ENCODE measurements at regions not wholly inside any gene's neighbourhood (a gene's known extent, or its start where the extent isn't known, plus 50 kb on each side); places are given as distances from the start of the nearest gene placed in this dataset.

DNA sequence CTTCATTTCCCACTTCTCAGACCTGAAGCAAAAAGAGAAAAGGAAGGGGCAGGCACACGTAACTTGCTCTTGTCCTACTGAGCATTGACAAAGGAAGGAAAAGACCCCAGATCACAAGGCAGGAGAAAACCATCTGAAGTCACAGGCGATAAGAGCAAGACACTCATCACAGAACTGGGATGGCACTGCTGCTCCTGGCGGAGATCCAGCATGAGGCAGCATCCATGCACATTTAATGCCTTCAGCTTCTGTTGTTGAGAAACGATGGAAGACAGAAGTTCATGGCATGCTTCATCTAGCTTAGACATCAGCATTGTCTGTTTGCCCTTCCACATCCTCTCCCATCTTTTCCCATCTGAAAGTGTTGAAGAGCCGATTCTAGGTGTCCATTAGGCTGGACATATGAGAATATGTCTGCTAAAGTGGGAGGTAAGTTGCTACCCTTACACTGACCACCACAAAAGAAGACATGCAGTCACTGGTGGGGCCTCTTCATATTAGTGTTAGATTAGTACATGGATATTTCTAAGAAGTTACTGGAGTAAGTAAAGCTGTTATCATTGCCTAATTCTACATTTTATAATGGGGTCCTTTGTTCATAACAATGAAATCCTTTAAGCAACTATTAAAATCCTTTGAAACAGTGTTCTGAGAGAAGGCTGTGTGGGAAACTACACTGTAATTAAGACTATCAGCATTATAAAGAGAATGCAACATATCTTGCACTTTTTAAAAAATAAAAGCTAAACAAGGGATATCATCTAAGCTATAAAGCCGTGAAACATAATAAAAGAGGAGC lies 618.5 kb downstream of the C6orf118 start:
- Histone ChIP-seq H3K79me2 (ENCODE audit: insufficient read depth, low read length) (no peaks in the 10 kb centered on the region), H3K23me2 (ENCODE audit: insufficient read length, low read depth, low read length, poor library complexity, severe bottlenecking) (no peaks in the 10 kb centered on the region), H3K4me2 (ENCODE audit: insufficient read depth, insufficient read length, low read length) (no peak overlapping the region), H3K56ac (ENCODE audit: insufficient read length, low read depth, low read length) (no peak overlapping the region), H2BK120ac (ENCODE audit: low read depth, low read length, poor library complexity, severe bottlenecking) (no peak overlapping the region), H4K91ac (ENCODE audit: insufficient read length, low read depth, low read length) (no peak overlapping the region), H3K18ac (ENCODE audit: insufficient read length, low read depth, low read length) (no peak overlapping the region), H4K20me1 (ENCODE audit: control insufficient read depth, insufficient read depth, insufficient read length) (no peaks in the 10 kb centered on the region), H3K23ac (ENCODE audit: insufficient read length, low read depth, low read length) (no peak overlapping the region), H2BK5ac (ENCODE audit: insufficient read length, low read length) (no peak overlapping the region), H2AK5ac (ENCODE audit: insufficient read length, low read length) (no peak overlapping the region), H2BK12ac (ENCODE audit: insufficient read length, low read depth, low read length) (no peak overlapping the region), H3K9me3 (ENCODE audit: control insufficient read depth, low read depth, low read length) (no peaks in the 10 kb centered on the region), H3K4me1 (ENCODE audit: insufficient read depth, low read length) (0 out of 2 replicates have a peak, but pooled peaks cover 2% of the 10 kb centered on the region), H2AFZ (ENCODE audit: low read length) (no peak overlapping the region), H2BK15ac (ENCODE audit: low read depth, low read length) (no peak overlapping the region), H3K9ac (ENCODE audit: extremely low read depth, insufficient read length, low read length) (no peak overlapping the region), H4K5ac (ENCODE audit: insufficient read length, low read depth, low read length) (no peak overlapping the region), H4K8ac (replicated peaks; ENCODE audit: insufficient read length, low read depth, low read length) (no peak overlapping the region), H3K4ac (ENCODE audit: low read depth, low read length) (no peak overlapping the region), H3K27me3 (ENCODE audit: insufficient read depth, low read length) (no peaks in the 10 kb centered on the region), H3T11ph (ENCODE audit: low read length) (no peak overlapping the region), H3K27ac (ENCODE audit: insufficient read length, low read depth, low read length) (no peak overlapping the region), H3K79me1 (ENCODE audit: insufficient read depth, low read depth, low read length, poor library complexity, severe bottlenecking) (no peaks in the 10 kb centered on the region), H2BK20ac (ENCODE audit: low read depth, low read length, poor library complexity, severe bottlenecking) (no peak overlapping the region), H3K14ac (ENCODE audit: insufficient read depth, low read length) (no peak overlapping the region)
- DNase-seq = no peak
- TF ChIP-seq, protein P1, sequence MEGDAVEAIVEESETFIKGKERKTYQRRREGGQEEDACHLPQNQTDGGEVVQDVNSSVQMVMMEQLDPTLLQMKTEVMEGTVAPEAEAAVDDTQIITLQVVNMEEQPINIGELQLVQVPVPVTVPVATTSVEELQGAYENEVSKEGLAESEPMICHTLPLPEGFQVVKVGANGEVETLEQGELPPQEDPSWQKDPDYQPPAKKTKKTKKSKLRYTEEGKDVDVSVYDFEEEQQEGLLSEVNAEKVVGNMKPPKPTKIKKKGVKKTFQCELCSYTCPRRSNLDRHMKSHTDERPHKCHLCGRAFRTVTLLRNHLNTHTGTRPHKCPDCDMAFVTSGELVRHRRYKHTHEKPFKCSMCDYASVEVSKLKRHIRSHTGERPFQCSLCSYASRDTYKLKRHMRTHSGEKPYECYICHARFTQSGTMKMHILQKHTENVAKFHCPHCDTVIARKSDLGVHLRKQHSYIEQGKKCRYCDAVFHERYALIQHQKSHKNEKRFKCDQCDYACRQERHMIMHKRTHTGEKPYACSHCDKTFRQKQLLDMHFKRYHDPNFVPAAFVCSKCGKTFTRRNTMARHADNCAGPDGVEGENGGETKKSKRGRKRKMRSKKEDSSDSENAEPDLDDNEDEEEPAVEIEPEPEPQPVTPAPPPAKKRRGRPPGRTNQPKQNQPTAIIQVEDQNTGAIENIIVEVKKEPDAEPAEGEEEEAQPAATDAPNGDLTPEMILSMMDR (conservative IDR thresholded peaks at IDR 0.05) = no peak
- Mint-ChIP-seq H3K36me3 (ENCODE audit: insufficient read depth in 1 of 3, low read depth in 3 of 3) (peaks cover 3 to 9% (median 5%) of the 10 kb centered on the region in 3 experiments; a peak in 5 of 7 replicates), H3K27me3 (ENCODE audit: low read depth) (no peaks in the 10 kb centered on the region), H3K4me1 (peaks cover 33 to 40% of the 10 kb centered on the region in 2 experiments), H3K27ac (no peak overlapping the region), H3K9me3 (no peaks in the 10 kb centered on the region; a peak in 1 of 5 replicates), H3K4me3 (no peak overlapping the region)
- no CpG with 5 or more reads among the region's 6 CpGs for WGBS (ENCODE audit: extremely low coverage, insufficient read length, low lambda C conversion rate)

All from H9 (cell line).